BJ (cell line): ENCODE measurements at regions not wholly inside any gene's neighbourhood (a gene's known extent, or its start where the extent isn't known, plus 50 kb on each side); places are given as distances from the start of the nearest gene placed in this dataset.

ENCODE experiments used
- CTCF ChIA-PET: fragments of 350-600 bp; formaldehyde crosslinking; extraction: SDS; loops from one replicate; lab custom pipeline; 2021; ENCODE audit warnings: antibody characterized with exemption, inconsistent platforms; lab: Yijun Ruan, JAX
- POLR2A ChIA-PET: fragments of 300-600 bp; sonication (Branson Sonifier 250); formaldehyde crosslinking; extraction: SDS; loops from one replicate; lab custom pipeline; 2021; ENCODE audit warnings: antibody characterized with exemption; lab: Charles Lee
- DNase-seq: peaks from one replicate; pipeline ENCODE4 v3.0.0-alpha.2; 2011; ENCODE audit warnings: low read depth
- H3K27me3 ChIP-seq: 2 replicates; pipeline ENCODE4 v1.6.0; 2011; ENCODE audit warnings: low read length; ENCODE audit not compliant: control insufficient read depth, insufficient read depth
- H3K36me3 ChIP-seq: 2 replicates; pipeline ENCODE4 v1.5.1; 2011; ENCODE audit warnings: low read length; ENCODE audit not compliant: control insufficient read depth, insufficient read depth
- H3K4me3 ChIP-seq: 2 replicates; pipeline ENCODE4 v1.5.1; 2011; ENCODE audit warnings: low read depth, mild to moderate bottlenecking, control low read depth, low read length
- CTCF ChIP-seq: IDR thresholded peaks from 2 replicates; pipeline ENCODE4 v1.5.1; 2011; ENCODE audit warnings: low read depth, mild to moderate bottlenecking, control low read depth, inconsistent platforms, low read length, moderate library complexity; ENCODE audit not compliant: insufficient read depth

GRCh38 chr9:99300103-99300439 lies 78.0 kb downstream of the SEC61B start:
- Histone ChIP-seq H3K27me3 (no peaks in the 10 kb centered on the region), H3K4me3 (no peak overlapping the region), H3K36me3 (no peaks in the 10 kb centered on the region)
- ChIA-PET CTCF (no interaction called here), POLR2A (no interaction called here)
- no peak for DNase-seq
- no peak for TF ChIP-seq CTCF

GRCh38 chr9:99300603-99301002 lies 78.5 kb downstream of the SEC61B start:
- no peak for DNase-seq
- CTCF ChIA-PET = no interaction called here
- H3K36me3 ChIP-seq = no peaks in the 10 kb centered on the region
- POLR2A ChIA-PET = no interaction called here
- H3K27me3 ChIP-seq = no peaks in the 10 kb centered on the region
- H3K4me3 ChIP-seq = no peak overlapping the region
- no peak for TF ChIP-seq CTCF

DNA sequence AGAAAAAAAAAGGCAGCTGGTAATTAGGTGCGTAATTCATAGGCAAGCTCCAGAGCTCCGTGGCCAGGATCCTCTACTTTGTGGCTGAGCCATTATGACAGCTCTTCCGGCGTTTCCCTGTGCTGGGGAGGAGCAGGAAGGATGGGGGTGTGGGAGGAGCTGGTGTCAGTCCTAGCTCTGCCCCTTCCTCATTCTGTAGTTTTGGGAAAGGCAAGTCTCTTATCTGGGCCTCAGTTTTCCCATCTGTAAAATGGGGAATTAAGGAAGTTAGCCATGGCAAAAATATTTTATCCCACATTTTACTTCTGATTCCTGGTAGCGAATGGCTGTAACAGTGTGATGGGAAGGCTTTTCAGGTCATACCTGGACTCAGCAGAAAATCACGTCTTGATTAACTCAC lies 81.1 kb downstream of the SEC61B start:
- no peak for DNase-seq
- Histone ChIP-seq H3K36me3 (no peaks in the 10 kb centered on the region), H3K27me3 (no peaks in the 10 kb centered on the region), H3K4me3 (no peak overlapping the region)
- no peak for TF ChIP-seq CTCF
- CTCF ChIA-PET = no interaction called here
- POLR2A ChIA-PET = no interaction called here

GRCh38 chr9:99305124-99305523 lies 83.0 kb downstream of the SEC61B start:
- ChIA-PET POLR2A (no interaction called here), CTCF (interaction anchor here (1.1 kb wide), 1 partner anchor 9 kb away, joined by 3 read pairs; no protein-coding TSS in a partner anchor)
- Histone ChIP-seq H3K36me3 (no peaks in the 10 kb centered on the region), H3K4me3 (no peak overlapping the region), H3K27me3 (no peaks in the 10 kb centered on the region)
- no peak for DNase-seq
- TF ChIP-seq CTCF = no peak

DNA sequence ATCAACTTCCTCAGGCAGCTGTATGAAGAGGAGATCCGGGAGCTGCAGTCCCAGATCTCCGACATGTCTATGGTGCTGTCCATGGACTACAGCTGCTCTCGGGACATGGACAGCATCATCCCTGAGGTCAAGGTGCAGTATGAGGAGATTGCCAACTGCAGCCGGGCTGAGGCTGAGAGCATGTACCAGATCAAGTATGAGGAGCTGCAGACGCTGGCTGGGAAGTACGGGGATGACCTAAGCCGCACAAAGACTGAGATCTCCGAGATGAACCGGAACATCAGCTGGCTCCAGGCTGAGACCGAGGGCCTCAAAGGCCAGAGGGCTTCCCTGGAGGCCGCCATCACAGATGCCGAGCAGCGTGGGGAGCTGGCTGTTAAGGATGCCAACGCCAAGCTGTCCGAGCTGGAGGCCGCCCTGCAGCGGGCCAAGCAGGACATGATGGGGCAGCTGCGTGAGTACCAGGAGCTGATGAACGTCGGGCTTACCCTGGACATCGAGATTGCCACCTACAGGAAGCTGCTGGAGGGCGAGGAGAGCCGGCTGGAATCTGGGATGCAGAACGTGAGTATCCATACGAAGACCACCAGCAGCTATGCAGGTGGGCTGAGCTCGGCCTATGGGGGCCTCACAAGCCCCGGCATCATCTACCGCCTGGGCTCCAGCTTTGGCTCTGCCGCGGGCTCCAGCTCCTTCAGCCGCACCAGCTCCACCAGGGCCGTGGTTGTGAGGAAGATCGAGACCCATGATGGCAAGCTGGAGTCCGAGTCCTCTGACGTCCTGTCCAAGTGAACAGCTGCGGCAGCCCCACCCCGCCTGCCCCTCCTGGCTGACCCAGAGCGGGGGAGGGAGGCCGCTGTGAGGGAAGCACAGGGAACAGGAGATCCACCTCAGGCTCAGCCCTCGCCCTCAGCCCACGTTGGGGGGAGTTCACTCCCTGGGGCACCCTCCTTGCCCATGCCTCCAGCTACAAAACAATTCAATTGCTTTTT lies 84.0 kb downstream of the SEC61B start:
- Histone ChIP-seq H3K36me3 (no peaks in the 10 kb centered on the region), H3K4me3 (no peak overlapping the region), H3K27me3 (no peaks in the 10 kb centered on the region)
- ChIA-PET POLR2A (no interaction called here), CTCF (interaction anchor here (0.7 to 1.1 kb wide), 2 partner anchors 10 to 205 kb away, joined by 3 to 4 read pairs; no protein-coding TSS in a partner anchor)
- no peak for DNase-seq
- TF ChIP-seq CTCF = no peak
